ENCODE measurements at regions not wholly inside any gene's neighbourhood (a gene's known extent, or its start where the extent isn't known, plus 50 kb on each side); places are given as distances from the start of the nearest gene placed in this dataset.
"Not testable (repeated sequence)": the region's sequence is repeated elsewhere in the genome, so short reads cannot be mapped to it uniquely, and the experiment has no call there.

GRCh38 chr5:17326600-17327037 lies 109.2 kb downstream of the BASP1 start:
- DNase-seq = no peak

GRCh38 chr5:17327048-17327625 lies 109.7 kb downstream of the BASP1 start:
- DNase-seq = no peak

- no peak for DNase-seq
These were observed 112.1 kb downstream of the BASP1 start for GRCh38 chr5:17329571-17329970.

GRCh38 chr5:17330386-17330785 lies 113.0 kb downstream of the BASP1 start:
- DNase-seq = no peak

- no peak for DNase-seq
These were observed 114.2 kb downstream of the BASP1 start for GRCh38 chr5:17331651-17332050.

- no peak for DNase-seq
These were observed 116.3 kb downstream of the BASP1 start for GRCh38 chr5:17333755-17334154.

- DNase-seq = no peak
These were observed 118.6 kb downstream of the BASP1 start for GRCh38 chr5:17336054-17336453.

- DNase-seq = not testable (repeated sequence)
These were observed 119.3 kb downstream of the BASP1 start for GRCh38 chr5:17336723-17337122.

- DNase-seq = no peak
These were observed 122.4 kb downstream of the BASP1 start for GRCh38 chr5:17339841-17340240.

GRCh38 chr5:17340379-17340778 lies 122.9 kb downstream of the BASP1 start:
- DNase-seq = no peak

- no peak for DNase-seq
These were observed 123.4 kb downstream of the BASP1 start for GRCh38 chr5:17340819-17341218.

- no peak for DNase-seq
These were observed 126.2 kb downstream of the BASP1 start for GRCh38 chr5:17343675-17344074.

GRCh38 chr5:17346811-17347210 lies 129.4 kb downstream of the BASP1 start:
- DNase-seq = no peak

GRCh38 chr5:17352223-17352622 lies 134.8 kb downstream of the BASP1 start:
- no peak for DNase-seq

- DNase-seq = no peak
These were observed 136.8 kb downstream of the BASP1 start for GRCh38 chr5:17354265-17354664.

- DNase-seq = no peak
These were observed 138.3 kb downstream of the BASP1 start for GRCh38 chr5:17355586-17356346.

- no peak for DNase-seq
These were observed 139.1 kb downstream of the BASP1 start for GRCh38 chr5:17356551-17356950.

GRCh38 chr5:17357504-17357903 lies 140.1 kb downstream of the BASP1 start:
- no peak for DNase-seq

GRCh38 chr5:17358031-17358430 lies 140.0 kb upstream of the TAF11L2 start:
- no peak for DNase-seq

- no peak for DNase-seq
These were observed 138.5 kb upstream of the TAF11L2 start for GRCh38 chr5:17359451-17360011.

- DNase-seq = no peak
These were observed 137.2 kb upstream of the TAF11L2 start for GRCh38 chr5:17360879-17361278.

- no peak for DNase-seq
These were observed 136.7 kb upstream of the TAF11L2 start for GRCh38 chr5:17361331-17361730.
